ENCODE measurements at regions not wholly inside any gene's neighbourhood (a gene's known extent, or its start where the extent isn't known, plus 50 kb on each side); places are given as distances from the start of the nearest gene placed in this dataset.

- DNase-seq (ENCODE audit: low read depth): no peak
- TF ChIP-seq, protein P1, sequence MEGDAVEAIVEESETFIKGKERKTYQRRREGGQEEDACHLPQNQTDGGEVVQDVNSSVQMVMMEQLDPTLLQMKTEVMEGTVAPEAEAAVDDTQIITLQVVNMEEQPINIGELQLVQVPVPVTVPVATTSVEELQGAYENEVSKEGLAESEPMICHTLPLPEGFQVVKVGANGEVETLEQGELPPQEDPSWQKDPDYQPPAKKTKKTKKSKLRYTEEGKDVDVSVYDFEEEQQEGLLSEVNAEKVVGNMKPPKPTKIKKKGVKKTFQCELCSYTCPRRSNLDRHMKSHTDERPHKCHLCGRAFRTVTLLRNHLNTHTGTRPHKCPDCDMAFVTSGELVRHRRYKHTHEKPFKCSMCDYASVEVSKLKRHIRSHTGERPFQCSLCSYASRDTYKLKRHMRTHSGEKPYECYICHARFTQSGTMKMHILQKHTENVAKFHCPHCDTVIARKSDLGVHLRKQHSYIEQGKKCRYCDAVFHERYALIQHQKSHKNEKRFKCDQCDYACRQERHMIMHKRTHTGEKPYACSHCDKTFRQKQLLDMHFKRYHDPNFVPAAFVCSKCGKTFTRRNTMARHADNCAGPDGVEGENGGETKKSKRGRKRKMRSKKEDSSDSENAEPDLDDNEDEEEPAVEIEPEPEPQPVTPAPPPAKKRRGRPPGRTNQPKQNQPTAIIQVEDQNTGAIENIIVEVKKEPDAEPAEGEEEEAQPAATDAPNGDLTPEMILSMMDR (IDR thresholded peaks at IDR 0.05; ENCODE audit: control insufficient read depth, insufficient read depth, low read depth, low read length, missing control alignments): no peak
- no peak overlapping the region for H3K4me3 ChIP-seq (ENCODE audit: control insufficient read depth, low read depth, low read length)
Measured at GRCh38 chr10:63007112-63007511, 126.0 kb upstream of the NRBF2 start.

GRCh38 chr10:63005246-63005645, 127.9 kb upstream of the NRBF2 start:
- TF ChIP-seq, protein P1 (IDR thresholded peaks at IDR 0.05; ENCODE audit: control insufficient read depth, insufficient read depth, low read depth, low read length, missing control alignments): no peak
- H3K4me3 ChIP-seq (ENCODE audit: control insufficient read depth, low read depth, low read length): no peak overlapping the region
- DNase-seq (ENCODE audit: low read depth): peak; percentile 23

GRCh38 chr10:63003816-63004453, 129.2 kb upstream of the NRBF2 start:
- DNase-seq (ENCODE audit: low read depth): no peak
- no peak overlapping the region for H3K4me3 ChIP-seq (ENCODE audit: control insufficient read depth, low read depth, low read length)
- TF ChIP-seq, protein P1 (IDR thresholded peaks at IDR 0.05; ENCODE audit: control insufficient read depth, insufficient read depth, low read depth, low read length, missing control alignments): no peak

GRCh38 chr10:62996925-62997324, 136.2 kb upstream of the NRBF2 start:
- TF ChIP-seq, protein P1 (IDR thresholded peaks at IDR 0.05; ENCODE audit: control insufficient read depth, insufficient read depth, low read depth, low read length, missing control alignments): no peak
- no peak for DNase-seq (ENCODE audit: low read depth)
- no peak overlapping the region for H3K4me3 ChIP-seq (ENCODE audit: control insufficient read depth, low read depth, low read length)

- TF ChIP-seq, protein P1 (IDR thresholded peaks at IDR 0.05; ENCODE audit: control insufficient read depth, insufficient read depth, low read depth, low read length, missing control alignments): no peak
- no peak for DNase-seq (ENCODE audit: low read depth)
- no peak overlapping the region for H3K4me3 ChIP-seq (ENCODE audit: control insufficient read depth, low read depth, low read length)
Measured at GRCh38 chr10:62996516-62996915, 136.6 kb upstream of the NRBF2 start.

DNA sequence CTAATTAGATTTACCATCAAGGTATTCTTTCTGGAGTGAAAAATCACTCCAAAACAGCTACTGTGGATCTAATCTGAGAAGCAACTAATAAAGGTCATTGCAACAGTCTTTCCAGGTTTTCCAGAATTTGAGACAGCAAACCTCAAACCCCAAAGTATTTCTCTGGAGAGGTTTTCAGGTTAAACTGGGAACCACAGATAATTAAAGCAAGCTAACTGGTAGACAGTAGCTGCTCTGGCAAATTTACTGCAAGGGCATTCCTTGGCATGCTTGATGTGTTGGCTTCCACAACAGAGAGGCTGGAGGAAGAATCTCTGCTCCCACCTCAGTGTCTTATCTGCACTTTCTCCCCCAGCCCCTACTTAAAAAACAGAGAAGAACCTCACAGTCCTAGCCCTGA, 140.0 kb upstream of the NRBF2 start:
- TF ChIP-seq, protein P1 (IDR thresholded peaks at IDR 0.05; ENCODE audit: control insufficient read depth, insufficient read depth, low read depth, low read length, missing control alignments): no peak
- H3K4me3 ChIP-seq (ENCODE audit: control insufficient read depth, low read depth, low read length): no peak overlapping the region
- DNase-seq (ENCODE audit: low read depth): no peak
